ENCODE measurements at regions not wholly inside any gene's neighbourhood (a gene's known extent, or its start where the extent isn't known, plus 50 kb on each side); places are given as distances from the start of the nearest gene placed in this dataset.
A peak's percentile ranks its signal among the peaks of the same experiment; 100 is the strongest.

GRCh38 chr2:150587547-150588505, 100.4 kb upstream of the RND3 start:
- no peak for DNase-seq

DNA sequence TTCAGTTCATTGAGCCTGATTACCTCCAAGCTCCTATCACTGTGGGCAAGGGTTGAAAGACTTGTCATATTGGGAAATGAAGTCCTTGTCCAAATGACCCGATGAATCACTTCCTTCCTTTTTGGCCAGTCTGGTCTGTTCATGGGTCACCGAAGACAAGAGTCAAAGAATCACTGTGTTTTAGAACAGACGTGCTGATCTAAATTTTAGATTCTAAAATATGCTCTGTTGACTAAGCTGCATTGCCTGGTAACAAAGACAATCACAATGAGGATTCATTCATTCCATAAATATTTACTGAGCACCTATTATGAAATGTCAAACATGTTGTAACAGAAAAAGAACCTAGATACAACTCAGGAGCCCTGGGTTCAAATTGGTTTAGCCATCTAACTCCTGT, 99.4 kb upstream of the RND3 start:
- no peak for DNase-seq

DNA sequence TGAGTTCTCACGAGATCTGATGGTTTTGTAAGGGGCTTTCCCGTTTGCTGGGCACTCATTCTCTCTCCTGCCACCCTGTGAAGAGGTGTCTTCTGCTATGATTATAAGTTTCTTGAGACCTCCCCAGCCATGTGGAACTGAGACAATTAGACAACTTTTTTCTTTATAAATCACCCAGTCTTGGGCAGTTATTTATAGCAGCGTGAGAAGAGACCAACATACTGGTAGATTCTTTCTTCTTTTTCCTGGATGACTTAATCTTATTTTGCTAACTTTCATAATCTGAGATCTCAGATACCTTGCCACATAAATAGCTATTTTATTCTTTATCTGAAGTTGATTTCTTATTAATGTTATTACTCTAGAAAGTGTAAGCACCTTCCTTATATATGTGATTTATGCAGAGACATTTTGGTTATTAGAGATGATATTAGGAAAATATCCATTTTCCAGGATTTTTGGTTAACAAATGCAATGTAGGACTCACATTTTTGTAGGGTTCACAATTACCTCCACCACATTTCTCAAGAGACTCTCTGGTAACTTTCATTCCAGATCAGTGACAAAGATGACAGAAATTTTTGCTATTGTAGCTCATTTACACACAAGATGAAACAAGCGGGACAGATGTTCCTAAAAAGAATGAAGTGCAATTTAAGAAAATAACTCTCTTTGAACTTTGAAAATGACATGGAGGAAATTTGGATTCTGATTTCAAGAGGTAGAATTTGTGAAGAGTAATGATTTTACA, 97.9 kb upstream of the RND3 start:
- DNase-seq = no peak

- DNase-seq = no peak
Observed at GRCh38 chr2:150584081-150584480, 96.6 kb upstream of the RND3 start.

GRCh38 chr2:150581717-150582472, 94.4 kb upstream of the RND3 start:
- peak in 1 of 2 donors; percentile 14 for DNase-seq

GRCh38 chr2:150578481-150578880, 91.0 kb upstream of the RND3 start:
- DNase-seq = no peak

DNA sequence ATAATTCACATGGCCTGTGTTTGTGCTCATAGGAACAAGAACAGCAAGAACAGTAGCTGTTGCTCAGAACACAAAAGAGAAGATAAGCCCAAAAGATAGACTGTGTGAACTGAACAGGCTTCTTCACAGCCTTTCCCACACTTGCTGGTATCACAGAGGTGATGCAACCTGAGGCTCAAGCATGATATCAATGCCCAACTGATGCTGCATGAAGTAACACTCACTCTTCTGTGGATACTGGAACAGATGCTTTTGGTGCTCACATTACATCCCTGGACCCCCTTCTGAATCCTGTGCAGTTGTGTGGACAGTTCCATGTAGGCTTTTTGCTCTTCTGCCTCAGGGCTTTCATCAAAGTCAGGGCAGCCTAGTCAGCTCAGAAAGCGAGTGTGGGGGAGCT, 88.4 kb upstream of the RND3 start:
- no peak for DNase-seq

GRCh38 chr2:150572961-150573395, 85.5 kb upstream of the RND3 start:
- no peak for DNase-seq

GRCh38 chr2:150572194-150572766, 84.8 kb upstream of the RND3 start:
- no peak for DNase-seq

GRCh38 chr2:150571121-150571520, 83.7 kb upstream of the RND3 start:
- no peak for DNase-seq

DNA sequence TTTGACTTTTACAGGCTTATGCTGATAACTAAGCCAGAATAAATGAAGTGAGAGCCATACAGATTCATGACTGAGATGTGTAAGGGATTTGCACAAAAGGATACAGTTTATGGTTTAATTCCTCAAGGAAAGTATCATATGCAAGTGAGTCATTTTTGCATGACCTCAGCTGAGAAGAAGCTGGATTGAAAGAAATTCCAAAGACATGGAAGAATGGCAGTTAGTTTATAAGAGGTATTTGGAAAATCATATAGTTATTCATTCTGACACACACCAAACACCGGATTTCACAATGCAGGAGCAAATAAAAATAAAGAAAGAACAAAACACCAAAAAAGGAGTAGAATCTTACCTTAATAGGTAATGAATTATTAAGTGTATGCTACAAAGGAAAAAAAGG, 83.2 kb upstream of the RND3 start:
- DNase-seq = no peak

GRCh38 chr2:150569761-150570160, 82.3 kb upstream of the RND3 start:
- DNase-seq = no peak

DNA sequence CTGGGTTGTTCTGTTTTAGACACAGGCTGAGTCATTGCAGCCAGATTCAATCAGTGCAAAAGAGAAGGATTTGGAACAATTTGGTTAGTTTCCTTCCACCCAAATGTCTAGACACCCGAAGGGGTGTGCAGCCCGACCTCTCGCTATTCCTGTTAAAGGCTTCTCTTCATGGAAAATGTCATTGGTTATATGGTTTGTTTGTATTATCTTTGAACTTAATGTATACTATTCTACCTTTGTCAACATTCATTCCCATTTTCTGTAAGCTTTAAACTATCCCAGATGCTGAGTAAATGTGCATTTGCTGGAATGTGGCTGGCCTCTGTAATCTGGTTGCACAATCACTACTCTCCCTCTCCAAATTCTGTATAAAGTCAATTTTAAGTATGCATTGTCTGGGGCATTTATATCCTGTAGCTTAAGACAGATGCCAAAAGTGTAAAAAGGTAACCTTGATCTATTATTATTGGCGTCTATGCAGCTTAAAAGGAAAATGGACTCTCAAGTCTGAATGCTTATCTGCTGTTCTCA, 80.4 kb upstream of the RND3 start:
- DNase-seq = peak in 1 of 2 donors; percentile 20

GRCh38 chr2:150566289-150566688, 78.8 kb upstream of the RND3 start:
- DNase-seq = no peak

- no peak for DNase-seq
Observed at GRCh38 chr2:150561076-150561475, 73.6 kb upstream of the RND3 start.

DNA sequence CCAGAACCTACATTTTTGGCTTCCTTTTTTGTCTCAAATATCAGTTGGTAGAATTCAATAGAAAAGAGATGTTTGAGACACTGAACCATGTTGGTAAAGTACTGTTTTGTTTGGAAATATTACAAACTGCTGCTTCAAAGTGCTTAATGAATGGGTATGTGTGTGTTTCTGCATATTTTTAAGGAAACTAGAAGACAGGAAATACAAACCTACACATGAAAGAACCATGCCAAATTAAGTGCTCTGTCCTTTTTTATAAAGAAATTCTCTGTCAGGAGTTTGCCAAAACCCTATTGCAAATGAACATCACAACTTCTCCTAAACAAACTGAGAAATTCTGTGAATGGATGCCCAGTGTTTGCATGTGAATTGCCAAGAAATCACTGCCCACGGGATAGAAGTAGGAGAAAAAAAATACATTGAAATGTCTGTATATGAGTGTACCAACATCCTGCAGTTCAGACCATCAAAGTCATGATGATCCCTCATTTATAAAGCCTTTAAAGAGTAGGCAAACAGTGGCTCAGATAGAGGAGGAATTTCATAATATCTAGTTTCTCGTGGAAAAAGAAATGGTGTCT, 69.6 kb upstream of the RND3 start:
- DNase-seq = no peak

GRCh38 chr2:150555611-150556356, 68.3 kb upstream of the RND3 start:
- DNase-seq = no peak

DNA sequence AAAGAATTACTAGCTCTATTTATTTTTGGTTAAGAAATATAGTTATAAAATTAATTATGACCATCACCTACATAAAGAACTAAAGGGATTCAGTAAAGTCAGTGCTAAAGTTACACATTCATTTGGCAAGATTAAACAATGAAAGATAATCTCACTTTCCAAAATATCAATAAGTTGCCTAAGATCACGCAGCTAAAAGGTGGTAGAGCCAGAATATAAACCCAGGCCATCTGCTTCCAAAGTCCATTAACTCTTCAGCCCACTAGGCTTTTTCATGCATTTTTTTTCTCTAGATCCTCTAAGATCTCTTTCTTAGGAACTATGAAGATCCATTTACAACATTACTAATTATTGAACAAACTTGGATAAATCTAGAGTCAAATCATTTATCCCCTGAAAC, 66.6 kb upstream of the RND3 start:
- no peak for DNase-seq

DNA sequence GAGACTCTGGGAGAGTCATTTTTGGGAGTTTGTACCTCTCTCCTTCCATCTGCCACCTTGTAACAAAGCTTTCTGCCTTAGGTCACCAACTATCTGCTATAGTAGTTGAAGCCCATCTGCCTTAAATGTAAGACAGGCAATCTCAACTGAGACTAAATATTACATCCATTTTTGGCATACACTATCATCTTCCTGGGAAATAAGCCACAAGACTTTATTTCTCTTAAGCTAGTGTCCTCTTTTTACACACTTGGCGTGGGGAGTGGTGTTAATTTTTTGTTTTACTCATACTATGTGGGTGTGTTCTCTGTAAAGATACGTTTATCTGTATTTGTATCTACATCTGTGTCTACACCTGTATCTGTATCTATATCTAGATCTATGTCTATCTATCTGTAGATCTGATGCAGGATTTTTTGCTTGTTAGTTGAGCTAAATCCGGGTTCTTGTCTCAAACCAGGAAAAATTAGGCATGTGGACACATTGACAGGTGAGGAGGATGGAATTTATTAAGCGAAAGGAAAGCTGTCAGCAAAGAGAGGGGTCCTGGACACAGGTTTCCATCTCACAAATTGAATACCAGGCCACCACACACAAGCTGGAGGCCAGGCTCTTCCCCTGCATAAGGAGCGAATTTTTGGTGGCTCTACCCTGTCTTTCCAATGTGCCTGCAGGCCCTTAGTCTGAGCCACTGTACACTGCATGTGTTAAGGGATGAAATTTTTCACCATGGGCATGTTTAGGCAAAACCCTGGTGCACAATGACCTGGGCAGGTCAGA, 64.8 kb upstream of the RND3 start:
- no peak for DNase-seq

DNA sequence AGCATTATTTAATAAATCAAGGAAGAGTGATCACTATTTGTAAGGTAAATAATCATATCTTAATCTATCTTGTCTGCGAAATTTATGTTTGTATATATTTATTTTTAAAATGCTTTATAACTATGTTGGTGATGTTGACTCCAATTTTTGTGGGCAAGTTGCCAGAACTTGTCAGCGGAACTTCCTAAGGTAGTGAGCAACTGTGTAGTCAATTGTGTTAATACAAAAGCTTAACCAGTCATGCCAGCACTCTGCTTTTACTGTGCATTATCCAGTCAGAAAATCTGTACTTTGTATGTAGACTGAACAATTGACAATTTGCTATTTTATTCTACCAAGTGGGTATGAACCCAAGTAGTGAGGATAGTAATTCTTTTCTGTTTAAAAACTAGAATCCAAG, 61.9 kb upstream of the RND3 start:
- no peak for DNase-seq
